Stimulated activated naive CD8-positive, alpha-beta T cell treated with anti-CD3 and anti-CD28 coated beads, Interleukin-15, amount 100 ng/mL, for 72 hours (primary cell): ENCODE measurements at regions not wholly inside any gene's neighbourhood (a gene's known extent, or its start where the extent isn't known, plus 50 kb on each side); places are given as distances from the start of the nearest gene placed in this dataset.
"Not testable (repeated sequence)": the region's sequence is repeated elsewhere in the genome, so short reads cannot be mapped to it uniquely, and the experiment has no call there.

Source experiments
- ATAC-seq: fragments of 150-1000 bp; cut with Tn5 transposase; 2 replicates; pipeline ENCODE4 v1.10.0; 2021; ENCODE audit warnings: mild to moderate bottlenecking, moderate library complexity
- DNase-seq, 2 donors: peaks; one replicate each; pipeline ENCODE4 v3.0.0; 2021 to 2022
- H3K27ac Mint-ChIP-seq, 2 donors: one replicate each; pipeline ENCODE4 v1.8.0; 2022; ENCODE audit warnings: mild to moderate bottlenecking in 2 of 2, mixed read lengths in 2 of 2, moderate library complexity in 2 of 2
- H3K27me3 Mint-ChIP-seq: one replicate; pipeline ENCODE4 v1.8.0; 2022; ENCODE audit warnings: mixed read lengths
- H3K4me1 Mint-ChIP-seq: one replicate; pipeline ENCODE4 v1.8.0; 2022; ENCODE audit warnings: mild to moderate bottlenecking, mixed read lengths
- H3K4me3 Mint-ChIP-seq, 2 donors: one replicate each; pipeline ENCODE4 v1.8.0; 2022; ENCODE audit warnings: mild to moderate bottlenecking in 2 of 2, mixed read lengths in 2 of 2, moderate library complexity in 1 of 2
- H3K9me3 Mint-ChIP-seq, 2 donors: one replicate each; pipeline ENCODE4 v1.8.0; 2022; ENCODE audit warnings: mixed read lengths in 2 of 2

DNA sequence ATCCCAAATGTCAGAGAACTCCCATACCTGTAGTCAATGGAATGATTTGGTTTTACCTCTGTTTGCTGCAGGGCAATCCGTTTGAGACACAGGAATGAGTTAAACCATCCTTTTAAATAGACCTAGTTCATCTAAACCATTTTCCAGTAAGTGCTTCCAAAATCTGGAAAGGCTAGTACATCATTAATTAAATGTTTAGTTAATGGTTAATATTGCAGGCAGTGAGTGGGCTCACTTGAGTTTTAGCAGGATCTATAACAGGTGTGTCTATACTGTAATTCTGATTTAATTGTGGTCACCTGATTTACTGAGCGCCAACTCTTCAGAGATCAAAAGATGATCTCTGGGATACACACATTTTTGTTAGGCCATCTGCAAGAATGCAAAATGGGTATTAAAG lies 353.9 kb upstream of the ROPN1 start:
- Mint-ChIP-seq H3K27me3 (peaks cover 13% of the 10 kb centered on the region), H3K4me3 (no peak overlapping the region), H3K4me1 (no peaks in the 10 kb centered on the region), H3K9me3 (no peaks in the 10 kb centered on the region), H3K27ac (no peak overlapping the region)
- DNase-seq (no peak), ATAC-seq (no peak)

DNA sequence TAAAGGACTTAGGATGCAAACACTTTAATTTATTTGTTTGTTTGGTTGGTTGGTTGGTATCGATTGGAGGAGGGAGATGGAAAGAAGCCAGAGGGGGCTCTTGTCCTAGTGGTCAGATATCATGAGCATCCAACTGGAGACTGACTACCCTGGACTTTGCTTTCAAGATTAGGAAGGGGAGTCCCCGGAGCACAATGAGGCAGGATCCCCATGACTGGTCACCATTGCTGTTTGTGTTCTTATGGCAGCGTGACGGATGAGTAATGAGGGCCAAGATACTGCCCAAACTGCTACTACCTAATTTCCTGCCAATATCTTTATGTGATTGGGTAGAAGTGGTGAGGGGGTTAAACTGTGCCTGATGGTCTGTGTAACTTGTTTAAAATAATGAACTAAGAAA lies 354.6 kb upstream of the ROPN1 start:
- Mint-ChIP-seq H3K4me3 (no peak overlapping the region), H3K4me1 (no peaks in the 10 kb centered on the region), H3K9me3 (no peaks in the 10 kb centered on the region), H3K27ac (no peak overlapping the region), H3K27me3 (peaks cover 8% of the 10 kb centered on the region)
- ATAC-seq (no peak), DNase-seq (no peak)

DNA sequence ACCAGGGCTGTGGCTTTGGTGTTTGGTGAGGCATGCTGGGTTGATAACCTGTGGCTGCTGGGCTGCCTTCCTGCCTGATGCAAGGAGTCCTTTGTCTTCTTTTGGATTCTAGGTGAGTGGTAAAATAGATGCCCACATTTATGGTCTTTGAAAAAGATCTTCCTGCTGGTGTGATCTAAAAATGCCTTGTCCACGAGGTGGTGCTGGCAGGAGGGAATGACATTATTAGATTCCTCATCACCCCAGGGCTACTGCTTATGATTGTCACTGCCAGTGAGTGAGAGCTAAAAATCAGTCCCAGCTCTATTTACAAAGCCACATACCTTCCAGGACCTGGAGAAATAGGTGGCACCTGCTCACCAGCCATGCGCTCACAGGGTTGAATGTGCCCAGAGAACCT lies 355.5 kb upstream of the ROPN1 start:
- Mint-ChIP-seq H3K4me3 (no peak overlapping the region), H3K9me3 (no peaks in the 10 kb centered on the region), H3K27ac (no peak overlapping the region), H3K4me1 (no peaks in the 10 kb centered on the region), H3K27me3 (peaks cover 7% of the 10 kb centered on the region)
- DNase-seq, result no peak
- ATAC-seq, result no peak

DNA sequence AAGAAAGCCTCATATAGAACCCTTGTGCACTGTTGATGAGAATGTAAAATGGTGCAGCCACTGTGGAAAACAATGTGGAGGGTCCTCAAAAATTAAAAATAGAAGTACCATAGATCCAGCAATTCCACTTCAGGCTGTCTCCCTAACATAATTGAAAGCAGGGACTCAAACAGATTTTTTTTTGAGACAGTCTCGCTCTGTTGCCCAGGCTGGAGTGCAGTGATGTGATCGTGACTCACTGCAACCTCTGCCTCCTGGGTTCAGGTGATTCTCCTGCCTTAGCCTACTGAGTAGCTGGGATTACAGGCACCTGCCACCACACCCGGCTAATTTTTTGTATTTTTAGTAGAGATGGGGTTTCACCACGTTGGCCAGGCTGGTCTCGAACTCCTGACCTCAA lies 356.6 kb upstream of the ROPN1 start:
- not testable (repeated sequence) for H3K9me3 Mint-ChIP-seq, H3K4me3 Mint-ChIP-seq, DNase-seq, H3K4me1 Mint-ChIP-seq, ATAC-seq, H3K27me3 Mint-ChIP-seq, H3K27ac Mint-ChIP-seq

DNA sequence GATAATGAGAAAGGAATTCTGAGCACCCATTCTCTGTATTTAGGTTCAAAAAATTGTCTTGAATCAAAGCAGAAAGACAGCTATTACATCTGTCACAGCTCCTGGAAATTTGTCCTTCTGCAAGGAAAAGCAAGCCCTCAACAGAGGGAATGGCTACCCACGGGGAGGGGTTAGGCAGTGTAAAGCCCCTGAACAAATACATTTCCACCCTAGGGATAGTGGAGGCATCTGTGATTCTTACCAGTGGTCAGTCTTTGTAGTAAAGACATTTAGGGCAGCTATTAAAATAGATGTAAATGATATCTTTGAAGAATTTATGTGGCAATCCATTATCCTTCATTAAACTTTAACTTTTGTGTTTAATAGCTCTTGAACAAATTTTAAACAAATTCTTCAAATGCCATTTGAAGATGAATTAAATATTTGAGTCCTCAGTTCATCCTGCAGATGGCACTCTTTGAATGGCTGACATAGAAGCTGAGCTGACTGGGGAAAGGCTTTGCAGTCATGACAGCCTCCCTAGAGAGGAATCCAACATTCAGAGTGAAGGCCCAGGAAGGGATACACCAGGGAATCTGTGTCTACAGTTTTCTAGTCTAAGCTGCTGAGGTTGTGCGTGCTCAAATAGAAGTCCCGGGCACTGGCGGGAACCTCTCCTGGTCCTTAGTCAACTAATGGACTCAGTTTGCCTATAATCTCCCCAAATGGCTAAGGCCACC lies 359.7 kb upstream of the ROPN1 start:
- no peak overlapping the region for H3K27ac Mint-ChIP-seq
- no peak for DNase-seq
- H3K27me3 Mint-ChIP-seq, result peaks cover 15% of the 10 kb centered on the region
- no peaks in the 10 kb centered on the region for H3K4me1 Mint-ChIP-seq
- ATAC-seq, result no peak
- H3K9me3 Mint-ChIP-seq, result peaks cover 1 to 3% of the 10 kb centered on the region in 2 donors
- H3K4me3 Mint-ChIP-seq, result no peak overlapping the region

DNA sequence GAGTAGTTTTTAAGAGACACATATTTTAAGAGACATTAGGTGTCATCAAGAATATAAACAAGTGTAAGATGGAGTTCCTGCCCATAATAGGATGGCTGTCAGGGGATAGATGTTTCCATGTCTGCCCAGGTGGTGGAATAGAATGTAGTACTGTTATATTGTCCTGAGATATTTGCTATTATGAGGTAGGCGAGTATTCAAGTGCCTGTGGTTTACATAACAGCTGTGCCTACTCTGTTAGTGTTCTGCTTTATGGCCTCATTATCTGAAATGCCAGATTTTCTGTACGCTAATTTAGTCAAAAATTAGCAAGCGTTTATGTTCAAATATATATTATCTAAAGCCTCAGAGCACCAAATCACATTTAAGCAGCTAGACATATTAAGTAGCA lies 360.2 kb upstream of the ROPN1 start:
- H3K9me3 Mint-ChIP-seq, result peaks cover 7 to 9% of the 10 kb centered on the region in 2 donors
- peaks cover 20% of the 10 kb centered on the region for H3K27me3 Mint-ChIP-seq
- H3K27ac Mint-ChIP-seq, result no peak overlapping the region
- no peak for DNase-seq
- ATAC-seq, result no peak
- H3K4me3 Mint-ChIP-seq, result no peak overlapping the region
- H3K4me1 Mint-ChIP-seq, result no peaks in the 10 kb centered on the region

DNA sequence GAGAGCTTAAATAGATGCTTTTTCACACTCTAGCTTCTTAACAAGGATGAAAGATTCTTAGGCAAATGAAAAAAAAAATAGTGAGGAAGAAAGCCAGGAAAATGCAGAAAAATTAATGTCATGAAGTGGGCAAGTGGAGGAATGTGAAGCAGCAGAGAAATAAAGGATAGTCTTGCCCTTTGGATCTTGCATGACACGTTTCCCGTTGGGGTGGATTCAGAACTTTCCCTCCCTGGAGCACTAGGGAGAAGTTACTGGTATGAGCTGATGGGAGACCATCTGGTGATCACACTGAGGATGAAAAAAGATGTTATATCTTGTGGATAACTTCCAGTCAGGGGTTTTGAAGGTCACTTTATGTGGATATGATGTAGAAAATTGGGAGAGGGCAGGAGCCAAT lies 361.8 kb upstream of the ROPN1 start:
- no peak overlapping the region for H3K27ac Mint-ChIP-seq
- no peak overlapping the region for H3K4me3 Mint-ChIP-seq
- no peak for DNase-seq
- no peak for ATAC-seq
- peaks cover 23% of the 10 kb centered on the region for H3K27me3 Mint-ChIP-seq
- peaks cover 11 to 12% of the 10 kb centered on the region in 2 donors for H3K9me3 Mint-ChIP-seq
- H3K4me1 Mint-ChIP-seq, result no peaks in the 10 kb centered on the region

DNA sequence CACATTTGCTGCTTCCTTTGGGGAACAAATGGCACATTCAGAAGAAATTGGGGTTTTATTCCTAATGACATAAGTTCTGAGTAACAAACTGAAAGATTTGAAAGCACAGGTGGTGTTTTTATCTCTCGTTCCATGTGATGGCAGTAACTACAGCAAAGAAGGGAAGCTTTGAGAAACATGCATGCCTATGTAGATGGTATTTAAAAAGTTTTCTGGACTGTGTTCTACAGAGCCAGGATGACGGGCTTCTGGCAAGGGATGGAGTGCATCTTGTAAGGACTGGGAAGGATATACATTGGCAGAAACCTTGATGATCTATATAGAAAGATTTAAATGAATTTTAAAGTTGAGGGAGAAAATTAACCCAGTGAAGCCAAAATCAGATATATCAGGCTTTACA lies 362.2 kb upstream of the ROPN1 start:
- no peak for ATAC-seq
- no peak overlapping the region for H3K4me3 Mint-ChIP-seq
- H3K9me3 Mint-ChIP-seq, result peaks cover 11 to 12% of the 10 kb centered on the region in 2 donors
- no peaks in the 10 kb centered on the region for H3K4me1 Mint-ChIP-seq
- no peak overlapping the region for H3K27ac Mint-ChIP-seq
- no peak for DNase-seq
- H3K27me3 Mint-ChIP-seq, result peaks cover 23% of the 10 kb centered on the region

DNA sequence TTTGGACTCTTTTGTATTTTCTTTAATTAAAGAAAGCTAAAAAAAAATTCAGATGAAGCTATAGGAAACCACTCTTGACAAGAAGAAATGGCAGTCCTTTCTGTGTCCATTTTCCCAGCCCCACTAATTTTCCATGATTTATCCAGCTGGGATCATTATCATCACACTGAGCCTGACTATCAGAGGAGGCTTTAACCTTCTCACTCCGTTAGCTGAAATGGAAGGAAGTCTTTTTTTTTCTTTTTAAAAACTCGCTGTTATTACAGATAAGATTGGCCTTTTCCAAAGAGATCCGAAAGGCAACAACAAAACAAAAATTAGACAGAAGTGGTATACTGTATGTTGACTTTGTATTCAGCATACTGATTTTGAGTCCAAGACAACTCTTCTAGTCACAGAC lies 366.2 kb upstream of the ROPN1 start:
- DNase-seq (no peak), ATAC-seq (no peak)
- no peak overlapping the region for H3K27ac Mint-ChIP-seq
- H3K9me3 Mint-ChIP-seq, result peaks cover 11 to 12% of the 10 kb centered on the region in 2 donors
- no peak overlapping the region for H3K4me3 Mint-ChIP-seq
- no peaks in the 10 kb centered on the region for H3K4me1 Mint-ChIP-seq
- peaks cover 29% of the 10 kb centered on the region for H3K27me3 Mint-ChIP-seq

DNA sequence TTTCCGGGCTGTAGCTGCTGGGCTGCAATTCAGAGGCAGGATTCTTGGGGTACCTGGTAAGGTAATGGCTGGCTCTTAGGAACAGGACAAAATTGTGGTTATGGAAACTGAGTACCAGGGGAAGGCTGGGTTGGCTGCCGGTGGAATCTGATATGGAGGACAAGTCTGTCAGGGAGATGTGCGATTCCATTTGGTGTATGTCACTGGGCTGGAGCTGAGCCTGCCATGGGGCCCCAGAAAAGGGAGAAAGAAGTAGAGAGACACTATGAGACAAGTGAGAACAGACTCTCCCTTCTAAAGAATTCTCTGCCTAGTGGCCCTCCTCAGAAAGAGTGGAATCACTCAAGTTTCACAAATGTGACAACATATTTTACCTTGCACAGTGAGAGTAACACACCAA lies 368.2 kb upstream of the ROPN1 start:
- H3K9me3 Mint-ChIP-seq, result peaks cover 11 to 12% of the 10 kb centered on the region in 2 donors
- no peak overlapping the region for H3K4me3 Mint-ChIP-seq
- H3K27me3 Mint-ChIP-seq, result peaks cover 25% of the 10 kb centered on the region
- H3K27ac Mint-ChIP-seq, result no peak overlapping the region
- H3K4me1 Mint-ChIP-seq, result no peaks in the 10 kb centered on the region
- ATAC-seq, result no peak
- DNase-seq, result no peak

DNA sequence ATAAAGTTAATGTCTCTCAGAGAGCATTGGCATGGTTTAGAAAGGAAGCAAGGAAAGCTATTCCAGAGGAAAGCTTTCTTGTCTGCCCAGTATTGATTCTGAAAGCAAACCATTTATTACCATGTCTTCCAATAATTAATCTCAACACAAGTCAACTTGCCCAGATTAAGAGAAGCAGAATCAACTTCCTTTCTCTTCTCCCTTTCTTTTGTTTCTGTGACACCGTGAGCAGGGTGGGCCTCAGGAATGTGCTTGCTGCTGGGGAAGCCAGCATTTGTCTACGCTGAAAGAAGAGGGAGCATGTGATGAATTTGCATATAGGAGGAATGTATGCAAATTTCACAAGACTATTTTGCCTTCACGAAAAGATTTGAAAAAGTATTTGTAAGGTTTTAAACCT lies 368.6 kb upstream of the ROPN1 start:
- H3K27me3 Mint-ChIP-seq, result peaks cover 25% of the 10 kb centered on the region
- no peak overlapping the region for H3K27ac Mint-ChIP-seq
- H3K9me3 Mint-ChIP-seq, result peaks cover 11 to 12% of the 10 kb centered on the region in 2 donors

DNA sequence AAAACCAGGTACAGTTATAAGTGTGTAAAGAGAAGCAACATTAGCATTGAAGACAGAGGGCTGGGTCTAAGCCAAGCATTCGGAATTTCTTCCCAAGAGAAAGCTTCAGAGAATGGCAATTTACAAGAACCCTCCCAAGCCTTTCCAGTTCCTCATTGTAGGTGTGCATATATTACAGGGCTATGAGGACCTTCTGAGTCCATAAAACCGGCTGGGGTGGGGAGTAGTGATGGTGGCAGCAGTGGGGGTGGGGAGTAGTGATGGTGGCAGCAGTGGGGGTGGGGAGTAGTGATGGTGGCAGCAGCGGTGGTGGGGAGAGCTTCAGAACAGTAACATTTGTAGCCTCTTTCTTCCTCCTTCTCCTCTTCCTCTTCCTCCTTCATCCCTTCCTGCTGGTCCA lies 368.7 kb upstream of the UMPS start:
- DNase-seq (no peak), ATAC-seq (no peak)
- no peak overlapping the region for H3K27ac Mint-ChIP-seq
- H3K9me3 Mint-ChIP-seq, result peaks cover 9 to 10% of the 10 kb centered on the region in 2 donors
- H3K4me3 Mint-ChIP-seq, result no peak overlapping the region
- peaks cover 15% of the 10 kb centered on the region for H3K27me3 Mint-ChIP-seq
- no peaks in the 10 kb centered on the region for H3K4me1 Mint-ChIP-seq

More for the DNA sequence above, 368.6 kb upstream of the ROPN1 start:
- no peak for DNase-seq
- H3K4me1 Mint-ChIP-seq, result no peaks in the 10 kb centered on the region
- H3K4me3 Mint-ChIP-seq, result no peak overlapping the region
- ATAC-seq, result no peak

DNA sequence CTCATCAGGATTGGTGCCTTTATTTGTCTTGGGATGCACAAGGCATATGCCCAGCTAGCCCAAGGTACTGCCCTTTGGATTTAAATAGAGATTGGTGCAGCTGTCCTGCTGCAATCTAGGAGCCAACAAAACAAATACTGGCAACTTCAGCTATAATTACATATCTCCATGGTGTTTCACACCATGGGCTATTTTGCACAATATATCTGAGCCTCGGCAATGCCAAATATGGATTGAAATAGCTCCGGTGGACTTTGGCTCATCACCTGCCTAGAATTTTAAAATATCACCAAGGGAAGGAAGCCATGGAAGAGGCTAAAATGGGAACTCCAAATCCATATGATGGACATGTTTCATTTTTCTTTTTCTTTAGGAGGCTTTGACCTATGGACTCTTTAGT lies 367.8 kb upstream of the UMPS start:
- DNase-seq, result no peak
- peaks cover 7% of the 10 kb centered on the region for H3K27me3 Mint-ChIP-seq
- no peak overlapping the region for H3K4me3 Mint-ChIP-seq
- ATAC-seq, result no peak
- H3K9me3 Mint-ChIP-seq, result peaks cover 0 to 1% of the 10 kb centered on the region in 2 donors
- no peaks in the 10 kb centered on the region for H3K4me1 Mint-ChIP-seq
- H3K27ac Mint-ChIP-seq, result no peak overlapping the region

DNA sequence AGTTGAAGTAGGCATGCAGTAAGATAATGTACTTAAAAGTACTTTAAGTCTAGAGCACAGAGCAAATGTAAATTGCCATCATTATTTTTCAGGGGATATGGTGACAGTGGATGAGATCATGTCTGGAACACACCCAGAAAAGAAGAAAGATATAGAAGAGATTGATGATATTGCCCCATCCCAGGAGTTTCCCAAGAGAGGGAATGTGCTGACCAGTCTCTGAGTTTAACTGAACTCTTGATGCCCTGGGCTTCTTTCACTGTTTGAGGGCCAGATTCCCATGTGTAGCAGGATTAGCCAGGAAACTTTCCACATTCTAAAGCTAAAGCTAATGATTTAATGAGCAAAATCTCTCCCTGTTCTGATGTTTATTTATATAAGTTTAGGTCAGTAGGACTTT lies 366.8 kb upstream of the UMPS start:
- Mint-ChIP-seq H3K4me3 (no peak overlapping the region), H3K4me1 (no peaks in the 10 kb centered on the region), H3K9me3 (no peaks in the 10 kb centered on the region), H3K27ac (no peak overlapping the region), H3K27me3 (peaks cover 7% of the 10 kb centered on the region)
- no peak for DNase-seq
- no peak for ATAC-seq

DNA sequence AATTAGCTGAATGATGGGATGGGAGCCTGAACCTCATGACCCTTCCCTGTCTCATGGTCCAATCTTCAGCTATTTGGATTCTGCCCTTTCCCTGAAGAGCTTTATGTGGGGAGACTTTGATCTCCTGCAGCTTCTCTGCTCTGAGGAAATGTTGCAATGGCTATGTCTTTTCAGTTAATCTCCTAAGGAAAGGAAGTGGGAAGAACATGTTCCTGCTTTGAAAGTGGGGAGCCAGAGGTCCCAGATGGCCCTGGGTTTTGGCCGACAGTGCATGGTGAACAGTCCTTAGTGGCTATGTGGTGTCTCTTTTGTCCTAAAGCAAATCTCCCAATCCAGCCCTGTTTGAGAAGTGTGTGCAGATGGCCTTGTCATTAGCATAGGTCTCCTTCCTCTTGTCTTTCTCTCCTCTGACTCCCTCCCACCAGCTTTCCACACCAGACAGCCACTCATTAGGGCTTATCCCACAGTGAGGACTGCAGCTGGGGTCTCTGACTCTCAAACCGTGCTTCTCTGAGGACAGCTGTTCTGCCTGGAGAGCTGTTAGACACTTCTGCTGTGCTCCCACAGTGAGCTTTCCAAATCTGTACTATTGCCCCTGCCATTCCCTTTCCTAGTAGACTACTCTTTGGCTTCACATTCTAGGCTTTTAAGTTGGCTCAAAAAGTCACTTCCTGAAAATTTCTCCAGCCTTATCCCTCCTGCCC lies 365.8 kb upstream of the UMPS start:
- H3K27me3 Mint-ChIP-seq, result peaks cover 7% of the 10 kb centered on the region
- no peak overlapping the region for H3K4me3 Mint-ChIP-seq
- H3K9me3 Mint-ChIP-seq, result no peaks in the 10 kb centered on the region
- no peaks in the 10 kb centered on the region for H3K4me1 Mint-ChIP-seq
- DNase-seq (no peak), ATAC-seq (peak; percentile 35)
- no peak overlapping the region for H3K27ac Mint-ChIP-seq

DNA sequence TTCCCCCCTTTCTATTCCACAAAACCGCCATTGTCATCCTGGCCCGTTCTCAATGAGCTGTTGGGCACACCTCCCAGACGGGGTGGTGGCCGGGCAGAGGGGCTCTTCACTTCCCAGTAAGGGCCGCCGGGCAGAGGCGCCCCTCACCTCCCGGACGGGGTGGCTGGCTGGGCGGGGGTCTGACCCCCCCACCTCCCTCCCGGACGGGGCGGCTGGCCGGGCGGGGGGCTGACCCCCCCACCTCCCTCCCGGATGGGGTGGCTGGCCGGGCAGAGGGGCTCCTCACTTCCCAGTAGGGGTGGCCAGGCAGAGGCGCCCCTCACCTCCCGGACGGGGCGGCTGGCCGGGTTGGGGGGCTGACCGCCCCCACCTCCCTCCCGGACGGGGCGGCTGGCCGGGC lies 363.6 kb upstream of the UMPS start:
- ATAC-seq, H3K4me3 Mint-ChIP-seq: not testable (repeated sequence)

DNA sequence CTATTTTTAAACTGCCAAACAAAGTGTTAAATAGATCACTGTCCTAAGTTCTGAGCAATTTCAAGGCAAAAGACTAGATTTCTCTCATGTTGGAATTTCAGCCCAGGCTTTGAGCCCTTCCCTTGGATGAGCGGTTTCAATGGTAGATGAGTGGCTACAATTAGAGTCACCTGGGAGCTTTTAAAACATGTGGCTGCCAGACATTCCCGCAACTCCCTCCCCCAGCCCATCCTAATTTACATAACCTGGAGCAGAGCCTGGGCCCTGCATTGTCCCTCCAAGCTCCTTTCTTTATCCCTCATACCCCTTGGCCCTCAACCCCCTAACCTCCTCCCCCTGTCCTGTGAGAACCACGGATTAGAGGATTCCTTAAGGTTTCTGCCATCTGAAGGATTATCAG lies 357.5 kb upstream of the UMPS start:
- no peak for DNase-seq
- Mint-ChIP-seq H3K9me3 (no peaks in the 10 kb centered on the region), H3K4me1 (no peaks in the 10 kb centered on the region), H3K27ac (no peak overlapping the region), H3K27me3 (peaks cover 21% of the 10 kb centered on the region), H3K4me3 (no peak overlapping the region)
- no peak for ATAC-seq

More for the DNA sequence above, 363.6 kb upstream of the UMPS start:
- not testable (repeated sequence) for H3K9me3 Mint-ChIP-seq, H3K27ac Mint-ChIP-seq, H3K27me3 Mint-ChIP-seq, H3K4me1 Mint-ChIP-seq, DNase-seq
